ENCODE measurements at regions not wholly inside any gene's neighbourhood (a gene's known extent, or its start where the extent isn't known, plus 50 kb on each side); places are given as distances from the start of the nearest gene placed in this dataset.

- DNase-seq, result no peak
Observed at GRCh38 chr9:109682227-109682626, 97.8 kb upstream of the PALM2AKAP2 start.

GRCh38 chr9:109683521-109683920 is 96.5 kb upstream of the PALM2AKAP2 start:
- DNase-seq, result no peak

DNA sequence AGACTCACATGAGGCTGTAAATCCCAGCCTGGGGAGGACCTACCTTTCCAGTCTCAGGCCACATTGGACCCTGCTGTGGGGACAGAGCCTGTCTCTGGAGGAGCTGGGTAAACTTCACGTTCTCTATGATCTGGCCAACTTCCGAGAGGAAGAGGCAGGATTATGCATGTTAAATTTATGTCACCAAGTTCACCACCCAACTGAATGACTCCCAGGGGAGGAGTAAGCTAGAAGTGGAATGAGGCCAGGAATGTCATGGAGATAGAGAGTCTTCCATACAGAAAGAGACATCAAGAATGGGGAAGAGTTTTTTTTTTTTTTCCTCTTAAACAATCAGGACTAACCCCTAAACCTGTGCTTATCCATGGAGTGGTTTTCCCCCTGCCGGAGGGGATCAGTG is 90.3 kb upstream of the PALM2AKAP2 start:
- DNase-seq, result no peak

- no peak for DNase-seq
Observed at GRCh38 chr9:109699019-109699418, 81.0 kb upstream of the PALM2AKAP2 start.

- DNase-seq, result no peak
Observed at GRCh38 chr9:109704546-109704945, 75.5 kb upstream of the PALM2AKAP2 start.

- DNase-seq, result no peak
Observed at GRCh38 chr9:109705515-109705914, 74.5 kb upstream of the PALM2AKAP2 start.

- no peak for DNase-seq
Observed at GRCh38 chr9:109707355-109707754, 72.6 kb upstream of the PALM2AKAP2 start.

DNA sequence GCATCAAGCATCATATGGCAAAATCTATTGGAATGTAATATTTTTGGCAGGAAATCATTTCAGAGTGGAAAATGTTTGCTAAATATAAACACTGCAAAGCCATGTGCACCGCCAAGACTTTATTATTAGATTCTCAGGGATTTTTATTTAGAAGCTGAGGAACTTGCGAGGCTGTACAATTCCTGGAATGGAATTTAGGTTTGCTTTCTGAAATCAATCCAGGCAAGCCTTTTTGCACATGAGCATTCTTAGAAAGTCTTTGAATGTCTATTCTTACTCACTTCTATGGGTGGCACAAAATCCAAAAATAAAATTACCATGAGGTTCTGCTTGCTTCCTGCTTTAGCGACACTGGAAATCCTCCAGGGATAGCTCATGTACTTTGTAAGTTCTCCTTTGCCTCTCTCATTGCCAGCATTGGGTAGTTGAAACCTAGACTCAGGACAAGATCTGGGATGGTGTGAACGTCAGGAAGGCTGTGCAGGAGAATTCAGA is 71.5 kb upstream of the PALM2AKAP2 start:
- no peak for DNase-seq

DNA sequence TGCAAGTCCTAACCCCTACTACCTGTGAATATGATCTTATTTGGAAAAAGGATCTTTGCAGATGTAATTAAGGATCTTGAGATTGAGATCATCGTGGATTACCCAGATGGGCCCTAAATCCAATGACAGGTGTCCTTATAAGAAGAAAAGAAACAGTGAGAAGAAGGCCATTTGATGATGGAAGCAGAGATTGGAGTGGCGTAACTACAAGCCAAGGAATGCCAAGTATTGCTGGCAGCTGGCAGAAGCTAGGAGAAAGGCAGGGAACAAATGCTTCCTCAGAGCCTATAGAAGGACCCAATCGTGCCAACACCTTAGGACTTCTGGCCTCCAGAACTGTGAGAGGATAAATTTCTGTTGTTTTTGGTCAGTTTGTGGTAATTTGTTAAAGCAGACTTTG is 70.1 kb upstream of the PALM2AKAP2 start:
- DNase-seq, result no peak

DNA sequence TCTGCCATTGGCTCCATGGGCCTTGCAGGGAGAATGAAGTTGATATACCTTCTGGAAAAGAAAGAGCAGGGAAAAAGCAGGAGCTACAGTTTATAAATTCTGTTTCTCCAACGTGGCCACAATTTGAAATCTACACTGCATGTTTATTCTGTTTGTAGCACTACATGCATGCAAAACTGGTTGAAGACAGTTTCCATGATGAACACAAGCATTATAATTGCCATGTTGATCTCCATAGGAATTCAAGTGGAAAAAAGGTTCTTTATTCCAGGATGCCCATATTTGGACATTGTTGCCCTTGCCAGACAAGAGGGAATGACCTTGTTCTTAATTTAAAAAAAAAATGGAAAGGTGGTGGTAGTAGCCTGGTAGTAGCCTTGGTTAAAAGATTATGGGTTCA is 69.2 kb upstream of the PALM2AKAP2 start:
- no peak for DNase-seq

DNA sequence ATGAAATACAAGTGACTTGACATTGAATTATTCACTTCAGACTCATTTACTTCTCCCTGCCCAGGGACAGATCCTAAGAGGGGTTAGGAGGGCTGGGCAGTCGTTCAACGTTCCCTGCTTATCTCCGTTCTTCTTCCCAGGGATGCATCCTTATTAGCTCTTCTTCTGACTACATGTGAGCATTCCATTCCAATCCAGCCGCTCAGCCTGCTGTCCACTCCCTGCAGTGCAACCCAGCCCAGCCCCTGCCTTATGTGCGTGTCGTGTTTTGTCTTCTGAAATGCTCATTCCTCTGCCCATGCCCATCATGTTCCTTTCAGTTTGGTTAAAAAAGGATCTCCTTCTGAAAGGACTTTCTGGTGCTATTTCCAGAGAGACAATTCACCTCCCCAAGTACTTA is 64.7 kb upstream of the PALM2AKAP2 start:
- DNase-seq, result no peak

- no peak for DNase-seq
Observed at GRCh38 chr9:109716631-109717030, 63.4 kb upstream of the PALM2AKAP2 start.

- no peak for DNase-seq
Observed at GRCh38 chr9:109717342-109717741, 62.7 kb upstream of the PALM2AKAP2 start.

DNA sequence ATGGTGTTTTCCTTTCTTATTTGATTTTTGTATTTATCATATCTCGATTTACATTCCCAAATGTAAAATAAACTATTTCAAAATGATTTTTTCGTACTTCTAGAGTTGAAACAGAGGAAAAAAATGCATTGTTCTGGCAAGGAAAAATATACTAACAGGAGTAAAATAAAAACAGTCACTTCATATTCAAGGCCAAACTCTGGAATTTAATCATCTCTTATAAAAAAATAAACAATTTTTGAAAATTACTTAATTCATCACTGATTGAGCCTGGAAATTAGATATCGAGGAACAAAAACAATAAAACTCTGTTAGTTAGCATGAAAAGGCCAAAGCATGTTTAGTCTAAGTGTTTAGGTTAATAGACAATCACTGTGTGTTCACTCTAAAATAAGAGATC is 61.1 kb upstream of the PALM2AKAP2 start:
- no peak for DNase-seq

GRCh38 chr9:109721001-109721400 is 59.0 kb upstream of the PALM2AKAP2 start:
- DNase-seq, result no peak

DNA sequence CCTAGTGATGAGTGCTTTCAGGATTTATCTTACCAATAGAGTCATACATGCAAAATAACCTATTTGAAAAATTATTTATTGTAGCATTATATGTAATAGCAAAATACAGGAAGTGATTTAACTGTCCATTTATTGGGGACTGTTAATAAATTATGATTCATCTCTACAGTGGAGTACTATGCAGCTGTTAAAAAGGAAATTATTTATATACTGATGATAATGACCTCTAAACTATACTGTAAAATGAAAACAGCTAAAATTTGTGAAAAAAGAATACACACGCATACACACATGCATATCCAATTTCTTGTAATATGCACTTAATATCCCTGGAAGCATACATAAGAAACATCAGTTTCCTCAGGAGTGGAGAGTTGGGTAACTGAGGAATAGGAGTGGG is 58.0 kb upstream of the PALM2AKAP2 start:
- no peak for DNase-seq

DNA sequence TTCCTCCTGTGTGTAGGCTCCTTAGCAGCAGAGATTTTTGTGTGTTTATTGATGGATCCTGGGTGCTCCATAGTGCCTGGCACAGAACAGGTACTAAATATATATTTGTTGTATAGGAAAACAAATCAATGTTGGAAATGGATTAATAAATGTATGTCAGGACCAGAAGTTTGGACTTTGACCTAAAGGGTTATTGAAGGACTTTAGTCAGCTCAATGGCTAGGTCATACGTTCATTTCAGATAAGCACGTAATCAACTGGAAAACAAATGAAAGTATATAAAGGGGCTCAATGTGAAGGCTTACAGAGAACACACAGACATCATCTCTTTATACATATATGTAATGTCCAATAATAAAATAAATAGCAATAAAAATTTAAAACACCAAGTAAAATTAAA is 56.2 kb upstream of the PALM2AKAP2 start:
- DNase-seq, result no peak

DNA sequence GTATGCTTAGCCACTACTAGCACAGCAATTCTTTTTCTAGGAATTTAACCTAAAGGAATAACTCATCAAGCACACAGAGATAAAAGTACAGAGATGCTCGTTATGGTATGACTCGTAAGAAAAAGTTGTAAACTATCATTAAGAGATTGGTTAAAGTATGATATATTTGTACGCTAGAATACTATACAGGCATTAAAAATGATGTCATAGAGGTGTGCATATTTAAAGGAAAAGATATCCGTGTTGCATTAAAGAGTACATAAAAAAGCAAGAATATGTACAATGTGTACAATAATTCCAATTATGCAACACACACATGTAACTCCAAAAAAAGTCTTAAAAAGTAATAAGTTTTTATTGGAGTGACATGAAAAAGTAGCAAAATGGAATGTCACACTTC is 54.5 kb upstream of the PALM2AKAP2 start:
- no peak for DNase-seq

DNA sequence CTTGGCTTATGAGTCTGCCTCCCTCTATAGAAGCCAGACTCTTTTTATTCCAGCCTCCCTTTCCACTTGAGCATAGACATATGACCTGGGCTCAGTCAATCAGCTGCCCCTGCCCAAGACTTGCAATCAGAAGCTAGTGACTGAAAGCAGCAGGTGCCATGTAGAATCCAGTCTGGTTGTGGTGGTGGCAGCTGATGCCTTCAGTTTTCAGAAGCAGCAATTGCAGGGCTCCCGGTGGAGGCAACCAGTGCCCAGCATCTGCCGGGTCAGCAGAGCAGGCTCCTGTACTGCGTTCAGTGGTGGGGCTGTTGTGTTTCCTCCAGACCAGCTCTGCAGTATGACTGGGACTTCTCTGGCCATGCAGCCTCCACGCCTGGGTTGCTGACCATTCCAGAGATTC is 53.9 kb upstream of the PALM2AKAP2 start:
- no peak for DNase-seq

GRCh38 chr9:109728686-109729300 is 51.2 kb upstream of the PALM2AKAP2 start:
- no peak for DNase-seq

GRCh38 chr9:109729513-109729912 is 50.5 kb upstream of the PALM2AKAP2 start:
- DNase-seq, result no peak
